HG03378 (cell line): ENCODE measurements at regions not wholly inside any gene's neighbourhood (a gene's known extent, or its start where the extent isn't known, plus 50 kb on each side); places are given as distances from the start of the nearest gene placed in this dataset.

Experiments used
- ATAC-seq: cut with Tn5 transposase; IDR thresholded peaks from one replicate; pipeline ENCODE4 v1.9.1; 2021; ENCODE audit warnings: mild to moderate bottlenecking, moderate library complexity; ENCODE audit not compliant: unreplicated experiment

DNA sequence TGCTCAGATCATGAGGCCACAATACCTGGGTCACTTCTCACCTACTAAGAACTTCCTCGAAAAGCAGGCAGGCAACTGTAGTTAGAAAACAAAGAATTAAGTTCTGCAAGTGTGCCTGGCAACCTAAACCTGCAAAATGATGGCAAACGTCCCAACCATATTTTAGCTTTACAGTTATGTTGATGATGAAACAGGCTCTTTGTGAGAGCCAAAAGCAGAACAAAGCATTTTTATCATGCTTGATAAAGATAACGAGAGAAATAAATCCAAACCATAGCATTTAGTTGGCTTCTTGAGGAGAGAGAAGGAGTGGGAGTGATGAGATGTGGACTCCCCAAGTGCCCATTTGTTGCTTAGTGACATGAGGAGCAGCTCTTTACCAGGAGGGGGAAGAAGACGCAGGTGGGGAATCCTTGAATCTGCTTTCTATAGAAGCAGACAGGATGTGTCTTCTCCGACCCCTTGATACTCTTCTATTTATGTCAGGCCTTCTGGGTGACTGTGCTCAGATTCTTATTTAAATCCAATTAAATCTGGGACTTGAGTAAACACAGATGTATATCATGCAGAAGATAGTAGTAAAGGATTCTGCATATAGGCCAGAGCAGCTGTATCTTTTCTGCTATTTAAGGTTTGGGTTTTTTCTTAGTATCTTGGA is 221.2 kb downstream of the TMEM167A start:
- no peak for ATAC-seq

DNA sequence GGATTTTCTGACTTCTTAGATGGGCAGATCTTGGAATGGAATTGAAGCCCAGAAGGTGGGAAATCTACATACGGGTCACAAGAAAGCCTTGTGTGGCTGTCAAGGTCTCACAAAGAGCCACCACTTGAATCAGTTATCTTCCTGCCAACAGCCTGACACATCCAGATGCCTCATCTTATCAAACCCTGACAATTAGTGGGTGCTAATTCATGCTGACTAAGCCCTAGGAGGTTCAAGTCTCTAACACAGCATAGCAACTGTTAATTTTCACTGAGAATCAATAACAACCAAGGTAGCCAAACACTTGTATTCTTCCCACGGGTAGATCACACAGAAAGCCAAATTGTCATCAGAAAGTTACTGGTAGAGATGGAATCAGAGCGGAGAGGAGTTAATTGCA is 222.2 kb downstream of the TMEM167A start:
- no peak for ATAC-seq

DNA sequence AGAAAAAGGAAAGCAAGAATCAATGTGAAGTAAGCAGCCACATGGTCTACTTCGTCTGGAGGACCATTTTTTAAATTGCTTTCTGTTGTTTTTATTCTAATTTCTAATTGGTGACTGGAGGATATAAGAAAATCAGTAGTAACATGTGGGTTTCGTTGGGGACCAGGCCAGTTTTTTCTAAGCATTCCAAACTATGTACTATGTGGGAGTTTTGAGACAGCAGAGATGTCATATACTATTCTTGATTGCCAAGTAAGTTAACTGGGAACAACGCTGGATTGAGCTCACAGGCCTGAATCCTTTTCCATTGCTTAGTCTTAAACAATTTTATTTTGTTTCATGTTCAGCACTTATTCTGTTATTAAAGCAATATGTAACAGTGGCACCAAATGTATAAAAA is 225.7 kb downstream of the TMEM167A start:
- no peak for ATAC-seq

DNA sequence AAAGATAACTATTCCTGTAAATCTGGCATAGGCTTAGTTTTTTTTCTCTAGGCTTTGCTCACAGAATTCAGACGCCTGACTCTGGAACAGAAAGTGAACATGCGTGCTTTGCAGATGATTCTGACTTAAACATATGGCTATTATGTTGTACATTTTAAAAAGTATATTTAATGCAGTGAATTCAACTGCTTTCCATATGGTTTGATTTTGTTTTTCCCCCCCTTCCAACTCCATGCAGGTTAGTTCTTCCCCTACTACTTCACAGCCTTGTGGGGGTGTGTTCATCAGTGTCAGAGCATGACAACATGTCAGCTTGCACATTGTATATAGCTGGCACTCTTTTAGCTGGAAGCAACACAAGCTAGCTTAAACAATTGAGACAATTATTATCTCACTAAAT is 226.8 kb downstream of the TMEM167A start:
- ATAC-seq, result no peak

DNA sequence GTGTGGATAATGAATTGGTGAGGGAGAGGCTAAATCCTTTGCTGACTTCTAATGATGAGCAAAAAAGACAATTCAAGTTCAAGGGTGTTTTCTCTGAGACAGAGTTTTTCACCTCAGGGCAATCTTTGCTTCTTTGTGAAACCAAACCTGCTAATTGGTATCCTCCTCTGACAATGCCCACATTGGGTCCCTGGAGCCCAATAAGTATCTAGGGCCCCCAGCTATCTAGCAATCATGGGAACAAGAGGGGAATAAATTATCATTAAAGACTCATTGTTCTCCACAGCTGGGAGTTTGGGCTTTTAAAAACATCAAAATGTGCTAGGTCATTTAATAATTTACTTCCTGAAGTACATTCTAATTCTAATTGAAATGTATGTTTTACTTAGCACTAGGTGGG is 227.3 kb downstream of the TMEM167A start:
- ATAC-seq, result no peak

DNA sequence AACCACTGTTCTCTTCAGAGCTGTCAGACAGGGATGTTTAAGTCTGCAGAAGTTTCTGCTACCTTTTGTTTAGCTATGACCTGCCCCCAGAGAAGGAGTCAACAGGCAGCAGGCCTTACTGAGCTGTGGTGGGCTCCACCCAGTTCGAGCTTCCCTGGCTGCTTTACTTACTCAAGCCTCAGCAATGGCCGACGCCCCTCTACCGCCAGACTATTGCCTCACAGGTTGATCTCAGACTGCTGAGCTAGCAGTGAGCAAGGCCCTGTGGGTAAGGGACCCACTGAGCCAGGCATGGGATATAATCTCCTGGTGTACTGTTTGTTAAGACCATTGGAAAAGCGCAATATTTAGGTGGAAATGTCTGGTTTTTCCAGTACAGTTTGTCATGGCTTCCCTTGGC is 229.6 kb downstream of the TMEM167A start:
- no peak for ATAC-seq

DNA sequence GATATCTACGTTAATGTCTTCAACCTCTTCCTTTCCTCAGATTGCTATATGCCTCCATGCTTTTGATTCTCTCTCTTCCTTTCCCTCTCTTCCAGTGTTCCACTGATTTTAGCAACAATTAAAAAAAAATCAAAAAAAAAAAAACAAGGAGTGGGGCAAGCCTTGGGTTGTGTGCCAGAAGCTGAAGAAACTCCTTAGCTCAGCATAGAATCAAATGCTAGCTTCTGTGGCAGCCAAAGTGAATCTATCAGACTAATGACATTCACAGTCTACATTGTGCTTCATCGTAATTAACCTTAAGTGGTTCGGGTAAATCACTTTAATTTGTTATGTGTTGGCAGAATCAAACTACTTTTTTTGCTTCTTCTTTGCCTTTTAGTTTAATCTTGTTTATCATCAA is 237.3 kb downstream of the TMEM167A start:
- ATAC-seq, result no peak

DNA sequence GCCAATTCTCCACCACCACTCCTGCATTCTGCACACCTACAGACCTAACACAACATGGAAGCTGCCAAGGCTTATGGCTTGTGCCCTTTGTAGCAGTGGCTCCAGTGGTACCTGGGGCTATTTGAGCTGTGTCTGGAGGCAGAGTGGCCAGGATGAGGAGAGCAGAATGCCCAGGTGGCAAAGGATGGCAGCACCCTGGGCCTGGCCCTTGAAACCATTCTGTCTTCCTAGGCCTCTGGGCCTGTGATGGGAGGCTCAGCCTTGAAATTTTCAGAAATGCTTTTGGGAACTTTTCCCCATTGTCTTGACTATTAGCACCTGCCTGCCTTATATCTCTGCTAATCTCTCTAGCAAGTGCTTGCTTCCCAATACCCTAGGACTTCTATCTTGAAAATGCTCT is 241.7 kb downstream of the TMEM167A start:
- no peak for ATAC-seq

DNA sequence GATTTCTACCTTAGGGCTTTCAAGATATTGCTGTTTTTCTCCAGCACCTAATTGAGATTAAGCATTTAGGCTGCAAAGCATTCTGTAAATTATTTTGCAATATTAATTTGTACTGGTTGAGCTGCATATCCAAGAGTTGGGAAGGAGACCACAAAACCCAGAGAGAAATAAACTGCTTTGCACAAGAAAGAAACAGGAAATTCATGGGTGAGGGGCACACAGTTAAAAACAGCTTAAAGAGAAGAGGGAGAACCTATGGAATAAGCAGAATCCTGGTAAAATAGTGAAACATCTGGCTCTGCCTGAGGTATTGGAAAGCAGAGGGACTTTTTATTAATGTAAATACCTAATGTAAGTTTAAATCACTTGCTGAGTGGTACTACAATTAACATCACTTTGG is 243.0 kb downstream of the TMEM167A start:
- ATAC-seq, result no peak

DNA sequence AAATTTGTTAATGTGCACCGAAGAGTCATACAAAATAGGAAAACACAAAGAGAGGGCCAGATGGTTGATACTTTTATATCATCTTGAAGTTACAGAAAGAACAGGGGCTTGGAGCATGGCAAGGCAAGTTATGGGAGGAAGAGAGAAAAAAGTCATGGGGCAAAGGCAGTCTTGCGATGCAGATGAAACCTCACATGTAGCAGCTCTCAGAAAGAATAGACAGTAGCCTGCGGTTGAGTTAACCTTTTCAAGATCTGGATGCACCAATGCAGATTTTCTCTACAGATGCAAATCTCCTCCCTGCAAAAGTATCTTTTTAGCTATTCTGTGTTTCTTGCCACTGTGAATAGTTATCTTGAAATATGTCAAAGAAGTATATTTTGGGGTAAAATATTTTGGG is 243.9 kb downstream of the TMEM167A start:
- ATAC-seq, result no peak

DNA sequence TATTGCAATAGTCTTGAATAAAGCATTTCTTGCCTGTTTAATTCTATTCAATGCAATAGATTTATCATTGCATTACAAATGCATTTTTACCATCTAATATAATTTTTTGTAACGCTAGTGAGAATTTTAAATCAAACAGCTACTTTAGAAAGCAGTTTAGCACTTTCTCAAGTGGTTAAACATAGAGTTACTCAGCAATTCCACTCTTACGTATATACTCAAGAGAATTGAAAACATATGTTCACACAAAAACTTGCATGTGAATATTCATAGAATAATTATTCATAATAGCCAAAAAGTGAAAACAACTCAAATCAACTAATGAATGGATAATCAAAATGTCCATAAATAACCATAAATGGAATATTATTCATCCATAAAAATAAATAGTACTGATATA is 244.7 kb downstream of the TMEM167A start:
- no peak for ATAC-seq

DNA sequence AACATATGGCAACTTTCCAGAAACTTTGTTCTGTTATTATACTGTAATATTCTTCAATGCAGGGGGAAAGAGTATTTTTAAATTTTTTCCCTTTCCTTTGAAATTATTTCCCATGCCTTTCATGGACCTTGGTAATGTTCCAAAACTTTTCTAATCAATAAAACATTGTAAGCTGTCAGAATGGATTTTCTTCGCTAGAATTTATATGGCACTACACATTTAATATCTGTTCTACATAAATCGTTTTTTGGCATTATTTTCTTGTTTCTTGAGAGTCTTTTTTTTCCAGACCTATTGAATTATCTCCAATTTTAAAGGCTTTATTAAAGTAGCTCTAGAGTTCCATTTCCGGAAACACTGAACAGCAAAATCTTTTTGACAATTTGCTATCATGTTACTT is 249.0 kb downstream of the TMEM167A start:
- ATAC-seq, result no peak

DNA sequence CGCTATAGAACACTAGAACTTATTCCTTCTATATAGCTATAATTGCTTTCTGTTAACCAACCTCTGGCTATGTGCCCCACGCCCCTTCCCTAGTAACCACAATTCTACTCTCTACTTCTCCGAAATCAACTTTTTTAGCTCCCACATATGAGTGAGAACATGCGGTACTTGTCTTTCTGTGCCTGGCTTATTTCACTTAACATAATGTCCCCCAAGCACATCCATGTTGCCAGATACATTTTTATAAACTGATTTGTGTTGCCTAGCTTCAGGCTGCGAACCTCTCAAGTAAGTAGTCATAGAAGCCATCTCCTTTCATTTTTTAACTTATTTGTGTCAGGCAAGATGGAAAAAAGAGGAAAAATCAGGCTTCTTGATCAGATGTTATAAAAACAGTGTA is 249.5 kb downstream of the TMEM167A start:
- ATAC-seq, result no peak

DNA sequence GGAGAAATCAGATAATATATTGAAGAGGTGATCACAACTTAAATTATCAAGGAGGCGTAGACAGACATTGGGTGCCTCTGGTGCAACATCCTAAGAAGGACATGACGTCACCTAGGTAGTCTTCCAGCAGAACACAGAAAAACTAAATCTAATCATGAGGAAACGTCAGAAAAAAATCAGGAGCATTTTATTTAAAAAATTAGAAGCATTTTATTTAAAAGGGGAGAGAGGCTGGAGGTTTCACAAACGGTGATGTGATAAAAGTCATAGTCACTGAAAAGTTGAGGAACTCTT is 254.6 kb downstream of the TMEM167A start:
- no peak for ATAC-seq

DNA sequence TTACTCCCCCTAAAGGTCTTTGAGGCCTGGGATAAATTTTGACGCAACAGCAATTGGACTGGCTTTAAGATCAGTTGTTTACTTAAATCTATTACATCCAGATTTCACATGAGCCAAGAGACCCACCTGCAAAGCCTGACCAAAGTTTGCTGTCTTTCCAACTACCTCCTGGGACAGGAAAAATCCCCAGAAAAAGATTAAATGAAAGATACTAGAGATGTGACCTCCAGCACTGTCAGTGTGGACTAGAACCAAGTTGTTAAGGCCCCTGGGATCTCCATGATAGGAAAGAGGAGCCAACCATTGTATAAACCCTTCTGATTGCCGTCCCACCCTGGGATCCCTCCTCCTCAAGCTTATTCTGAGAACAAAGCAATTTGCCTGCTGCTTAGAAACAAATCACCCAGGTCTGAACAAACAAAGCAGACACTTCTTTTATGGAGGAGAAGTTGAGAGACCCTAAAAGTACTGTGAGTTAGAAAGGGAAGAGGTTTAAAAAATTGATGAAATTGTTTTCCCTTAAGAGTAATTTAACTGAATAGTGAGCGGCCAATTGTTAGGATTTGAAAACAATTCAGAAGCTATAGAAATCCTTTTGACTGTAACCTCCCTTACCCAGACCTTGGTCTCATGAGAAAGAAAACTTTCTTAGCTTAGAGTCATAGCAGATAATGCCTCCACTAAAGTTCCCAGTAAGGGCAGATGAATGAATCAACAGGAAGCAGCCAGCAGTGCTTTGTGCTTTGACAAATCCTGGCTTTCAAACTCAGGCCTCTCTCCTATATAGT is 255.2 kb downstream of the TMEM167A start:
- no peak for ATAC-seq

DNA sequence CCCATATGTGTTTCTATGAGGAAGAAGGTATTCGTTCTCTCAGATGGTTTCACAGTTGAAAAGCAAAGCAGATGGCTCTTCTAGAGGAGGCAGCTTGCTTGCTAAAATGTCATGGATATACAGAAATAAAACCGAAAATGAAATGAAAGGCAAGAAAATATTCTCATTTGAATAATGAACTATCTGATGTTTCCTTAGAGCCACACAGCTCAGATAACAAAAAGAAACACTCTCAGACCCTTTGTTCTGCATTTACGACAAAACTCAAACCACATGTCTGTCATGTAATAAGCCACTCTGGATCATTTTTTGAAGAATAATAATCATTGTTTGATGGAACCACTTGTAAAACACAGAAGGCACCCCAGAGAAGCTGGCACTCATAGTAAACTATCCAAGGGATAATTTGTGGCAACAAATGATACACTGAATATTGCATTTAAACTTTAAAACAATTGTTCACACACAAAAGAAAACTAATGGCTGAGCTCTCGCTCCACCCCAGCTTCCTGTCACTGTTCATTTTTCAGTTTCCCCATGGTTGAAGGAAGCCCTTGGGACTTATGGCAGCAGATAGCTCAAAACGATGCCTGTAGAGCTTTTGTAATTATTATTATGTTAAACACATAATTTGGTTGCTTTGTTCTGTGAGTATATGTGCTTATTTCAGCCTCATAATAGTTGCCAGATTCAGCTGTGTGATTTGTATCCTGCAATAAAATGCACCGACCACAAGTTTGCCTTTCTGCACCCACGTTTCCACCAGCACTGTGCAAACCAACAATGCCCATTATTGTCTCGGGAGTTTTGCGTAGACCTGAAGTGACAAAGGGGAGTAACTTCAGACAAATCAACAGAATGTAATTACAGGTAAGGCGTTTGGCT is 256.0 kb downstream of the TMEM167A start:
- ATAC-seq, result peak; percentile 88

DNA sequence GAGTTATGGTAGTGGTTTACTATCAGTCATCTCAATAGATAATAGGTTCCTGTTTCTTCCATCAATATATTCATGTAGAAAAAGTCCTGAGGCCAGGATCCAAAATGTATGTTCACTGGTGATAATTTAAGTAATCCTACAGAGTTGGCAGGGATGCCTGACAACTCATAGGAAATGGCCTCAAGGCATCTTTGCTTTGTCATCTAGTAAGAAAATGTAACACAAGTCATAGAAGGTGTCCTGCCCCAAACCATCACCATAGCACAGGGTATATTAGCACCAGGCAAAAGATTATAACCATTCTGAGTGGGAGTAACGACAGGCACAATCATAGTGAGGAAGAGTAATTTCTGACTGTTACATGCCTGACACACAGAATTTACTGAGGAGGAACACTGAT is 257.0 kb downstream of the TMEM167A start:
- no peak for ATAC-seq

DNA sequence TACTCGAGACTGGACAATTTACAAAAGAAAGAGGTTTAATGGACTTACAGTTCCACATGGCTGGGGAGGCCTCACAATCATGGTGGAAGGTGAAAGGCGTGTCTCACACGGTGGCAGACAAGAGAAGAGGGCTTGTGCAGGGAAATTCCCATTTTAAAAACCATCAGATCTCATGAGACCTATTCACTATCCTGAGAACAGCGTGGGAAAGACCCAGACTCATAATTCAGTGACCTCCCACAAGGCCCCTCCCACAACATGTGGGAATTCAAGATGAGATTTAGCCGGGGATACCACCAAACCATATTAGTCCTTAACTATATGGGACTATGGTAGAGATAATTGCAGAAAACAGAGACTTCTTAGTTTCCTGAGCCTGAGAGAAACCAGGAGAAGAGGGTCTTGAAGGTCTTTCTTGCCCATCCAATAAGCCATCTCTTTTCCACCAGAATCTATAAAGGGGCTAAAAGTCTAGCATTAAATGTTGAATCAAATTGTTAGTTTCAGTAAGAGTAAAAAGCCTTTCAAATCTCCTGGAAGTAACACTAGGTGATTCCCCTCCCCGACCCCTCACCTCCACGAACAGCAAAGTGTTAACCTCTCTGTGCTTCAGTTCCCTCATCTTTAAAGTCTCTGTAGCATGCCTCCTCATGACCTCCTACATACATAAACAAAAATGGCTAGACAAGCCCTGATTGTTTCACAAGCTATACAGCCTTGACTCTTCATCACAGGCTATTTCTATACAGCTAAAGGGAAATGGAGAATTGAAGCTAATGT is 259.1 kb downstream of the TMEM167A start:
- no peak for ATAC-seq

DNA sequence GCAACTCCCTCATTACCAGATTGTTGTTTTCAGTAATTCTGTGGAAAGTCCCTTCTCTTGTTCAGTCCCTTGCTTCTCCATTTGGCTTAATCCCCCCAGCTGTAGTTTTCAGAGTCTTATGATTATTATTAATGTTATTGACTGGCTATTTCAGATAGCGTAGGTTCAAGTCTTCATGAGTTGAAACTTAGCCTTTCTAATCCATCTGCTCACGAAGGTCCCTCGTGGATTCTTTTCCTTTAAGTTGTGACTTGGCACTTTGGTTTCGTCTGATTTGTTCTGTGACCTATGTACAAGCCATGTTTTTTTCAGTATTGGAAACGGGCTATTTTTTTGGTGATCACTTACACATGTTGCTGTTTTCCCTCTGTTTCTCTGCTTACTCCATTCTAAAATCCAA is 260.3 kb downstream of the TMEM167A start:
- no peak for ATAC-seq

DNA sequence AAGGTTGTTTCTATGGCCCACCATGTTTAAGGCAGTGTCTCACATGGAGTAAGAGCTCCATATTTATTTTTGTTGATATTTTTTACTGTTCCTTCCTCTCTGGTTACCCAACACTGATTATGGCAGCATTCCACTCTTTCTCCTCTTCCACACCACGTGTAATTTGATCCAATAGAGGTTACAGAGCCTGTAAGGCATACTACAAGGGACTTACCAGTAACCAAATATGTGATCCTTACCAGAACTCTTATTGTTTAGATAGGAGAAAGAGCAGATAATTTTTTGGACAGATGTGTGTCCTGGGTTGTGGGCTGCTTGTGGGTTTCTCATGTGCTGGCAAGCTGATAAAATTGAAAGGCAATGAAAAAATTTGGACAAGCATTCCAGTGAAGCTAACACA is 261.3 kb downstream of the TMEM167A start:
- ATAC-seq, result no peak

DNA sequence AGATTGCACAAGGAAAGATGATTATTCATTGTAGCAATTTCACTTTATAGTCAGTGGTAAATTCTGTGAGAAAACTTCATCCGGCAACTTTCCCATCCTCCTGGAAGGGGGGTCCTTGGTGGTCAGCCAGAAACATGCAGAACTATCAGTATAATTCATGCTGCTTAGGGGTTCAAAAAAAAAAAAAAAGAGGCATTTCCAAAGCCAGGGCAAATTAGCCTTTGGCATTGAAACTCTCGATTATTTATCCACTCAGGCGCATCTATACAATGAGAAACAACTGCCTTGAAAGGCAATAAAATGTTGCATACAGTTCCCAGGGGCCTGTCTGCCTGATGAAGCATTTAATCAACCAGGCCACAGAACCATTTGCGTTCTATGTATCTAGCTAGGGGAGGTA is 263.3 kb downstream of the TMEM167A start:
- ATAC-seq, result no peak
